ENCODE measurements at regions not wholly inside any gene's neighbourhood (a gene's known extent, or its start where the extent isn't known, plus 50 kb on each side); places are given as distances from the start of the nearest gene placed in this dataset.
A peak's percentile ranks its signal among the peaks of the same experiment; 100 is the strongest.

DNA sequence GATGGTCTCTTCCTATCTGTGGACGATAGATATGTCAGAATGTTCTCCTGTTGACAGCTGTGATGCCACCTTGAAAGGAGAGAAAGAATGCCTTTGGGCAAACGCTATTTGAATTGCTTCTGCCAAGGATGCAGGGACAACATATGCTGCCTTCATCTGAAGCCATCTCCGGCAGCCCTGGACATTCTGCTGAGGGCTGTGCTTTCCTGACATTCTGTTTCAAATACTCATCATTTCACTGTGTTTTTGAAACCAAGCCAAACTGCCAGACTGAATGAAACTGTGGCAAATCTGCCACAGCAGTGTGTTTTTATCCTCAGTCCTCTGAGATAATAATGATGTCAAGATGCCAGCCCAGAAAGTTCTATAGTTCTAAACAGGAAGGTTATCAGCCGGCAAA lies 85.8 kb upstream of the BCAT1 start:
- Mint-ChIP-seq H3K4me1 (peaks cover 0 to 14% (median 9%) of the 10 kb centered on the region in 3 donors), H3K4me3 (no peak overlapping the region), H3K27me3 (no peaks in the 10 kb centered on the region), H3K27ac (no peak overlapping the region), H3K36me3 (no peaks in the 10 kb centered on the region), H3K9me3 (no peaks in the 10 kb centered on the region)
- DNase-seq (no peak), ATAC-seq (ENCODE audit: low read depth in 2 of 2) (no peak)

DNA sequence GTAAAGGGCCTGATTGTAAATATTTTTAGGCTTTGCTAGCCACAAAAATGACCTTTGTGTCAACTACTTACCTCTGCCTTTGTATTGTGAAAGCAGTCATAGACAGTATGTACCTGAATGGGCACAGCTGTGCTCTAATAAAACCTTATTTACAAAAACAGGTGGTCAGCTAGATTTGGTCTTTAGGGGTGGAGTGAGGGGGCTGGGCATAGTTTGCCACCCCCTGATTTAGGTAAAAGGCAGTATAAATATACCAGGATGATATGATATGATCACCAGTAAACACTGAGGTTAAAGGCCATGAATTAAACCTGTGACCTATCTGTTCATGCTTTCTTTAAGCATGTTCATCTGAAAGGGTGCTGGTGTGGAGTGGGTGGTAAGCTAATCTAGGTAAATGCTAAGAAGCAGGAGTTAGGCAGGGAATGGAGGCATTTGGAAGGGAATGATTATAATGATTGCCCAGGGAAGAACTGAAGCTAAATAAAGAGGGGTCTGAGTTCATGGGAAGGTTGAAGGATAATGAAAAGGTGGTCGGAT lies 77.1 kb upstream of the BCAT1 start:
- no peaks in the 10 kb centered on the region for H3K27me3 Mint-ChIP-seq
- ATAC-seq (ENCODE audit: low read depth in 2 of 2) (no peak), DNase-seq (no peak)
- H3K36me3 Mint-ChIP-seq, result no peaks in the 10 kb centered on the region
- no peak overlapping the region for H3K4me3 Mint-ChIP-seq
- no peaks in the 10 kb centered on the region for H3K9me3 Mint-ChIP-seq
- peaks cover 0 to 35% (median 8%) of the 10 kb centered on the region in 3 donors for H3K4me1 Mint-ChIP-seq
- H3K27ac Mint-ChIP-seq, result no peak overlapping the region

DNA sequence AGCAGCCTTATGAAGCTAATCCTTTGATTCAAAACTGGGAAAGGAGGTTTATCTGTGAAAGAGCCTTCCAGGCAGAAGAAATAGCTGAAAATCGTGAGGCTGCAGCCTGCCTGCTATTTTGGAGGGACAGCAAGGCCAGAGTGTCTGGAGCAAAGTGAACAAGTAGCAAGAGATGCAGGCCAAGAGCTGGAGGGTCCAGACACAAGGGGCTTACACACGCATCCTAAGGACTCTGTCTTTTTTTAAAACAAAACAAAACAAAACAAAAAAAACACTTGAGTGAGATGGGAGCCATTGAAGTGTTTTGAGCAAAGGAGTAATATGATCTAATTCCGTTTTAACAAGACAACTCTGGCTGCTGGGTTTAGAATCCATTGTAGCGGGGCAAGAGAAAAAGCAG lies 76.4 kb upstream of the BCAT1 start:
- DNase-seq (no peak), ATAC-seq (ENCODE audit: low read depth in 2 of 2) (no peak)
- Mint-ChIP-seq H3K9me3 (peaks cover 0 to 2% (median 0%) of the 10 kb centered on the region in 7 donors), H3K4me3 (no peak overlapping the region), H3K36me3 (no peaks in the 10 kb centered on the region), H3K27me3 (no peaks in the 10 kb centered on the region), H3K4me1 (peaks cover 7 to 43% (median 15%) of the 10 kb centered on the region in 3 donors), H3K27ac (no peak overlapping the region)

DNA sequence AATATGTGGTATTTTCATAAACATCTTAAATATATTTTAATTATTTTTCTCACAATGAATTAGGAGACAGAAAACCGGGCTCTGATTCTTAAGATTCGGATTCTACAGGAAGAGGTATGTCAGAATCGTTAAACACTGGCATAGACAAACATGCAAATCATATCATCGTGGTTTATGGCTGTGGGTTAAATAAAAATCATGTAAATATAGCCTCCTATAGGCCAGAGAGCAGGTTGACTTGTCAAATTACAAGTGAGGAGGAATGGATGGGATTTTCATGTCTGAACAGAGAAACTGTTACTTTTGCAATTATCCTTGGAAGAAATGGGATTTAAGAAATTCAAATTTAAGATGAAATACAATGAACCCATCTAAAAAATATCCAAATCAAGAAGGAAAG lies 74.9 kb upstream of the BCAT1 start:
- Mint-ChIP-seq H3K27ac (peak overlapping the region in 3 of 6 donors; percentile 34 to 59 (median 52)), H3K9me3 (peaks cover 0 to 17% (median 7%) of the 10 kb centered on the region in 7 donors), H3K4me1 (peaks cover 22 to 57% (median 29%) of the 10 kb centered on the region in 3 donors), H3K4me3 (peak overlapping the region in 5 of 8 donors; percentile 4 to 51 (median 24)), H3K27me3 (no peaks in the 10 kb centered on the region), H3K36me3 (peaks cover 0 to 12% of the 10 kb centered on the region in 2 donors)
- DNase-seq, result peak; percentile 21
- peak; percentile 63 to 64 for ATAC-seq (ENCODE audit: low read depth in 2 of 2)

DNA sequence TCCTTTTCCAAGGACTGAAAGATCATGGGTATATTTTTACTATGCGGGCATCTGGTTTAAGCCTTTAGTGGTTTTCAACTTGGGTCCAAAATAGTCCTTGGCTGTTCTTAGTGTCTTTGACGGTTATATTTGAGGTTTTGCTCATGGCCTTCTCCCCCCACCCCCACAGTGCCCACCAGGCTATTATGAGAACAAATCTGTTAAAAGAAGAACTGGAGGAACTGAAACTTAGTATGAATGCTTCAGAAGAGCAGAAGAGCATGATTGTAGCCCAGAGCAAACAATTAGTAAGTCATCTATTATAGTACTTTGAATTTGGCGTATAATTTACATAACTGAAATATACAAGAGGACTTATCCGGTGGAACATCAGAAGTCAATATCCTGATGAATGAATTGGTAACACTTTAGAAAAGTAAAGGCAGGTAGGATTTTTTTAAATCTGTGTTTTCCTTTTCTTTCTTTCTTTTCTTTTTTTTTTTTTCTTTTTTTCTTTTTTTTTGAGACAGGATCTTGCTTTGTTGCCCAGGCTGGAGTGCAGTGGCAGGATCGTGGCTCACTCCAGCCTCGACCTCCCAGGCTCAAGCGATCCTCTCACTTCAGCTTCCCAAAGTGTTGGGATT lies 71.8 kb upstream of the BCAT1 start:
- peaks cover 0 to 20% (median 7%) of the 10 kb centered on the region in 7 donors for H3K9me3 Mint-ChIP-seq
- H3K27me3 Mint-ChIP-seq, result no peaks in the 10 kb centered on the region
- DNase-seq (peak; percentile 66), ATAC-seq (ENCODE audit: low read depth in 2 of 2) (peak; percentile 89 to 94)
- peaks cover 36 to 77% (median 40%) of the 10 kb centered on the region in 3 donors for H3K4me1 Mint-ChIP-seq
- H3K27ac Mint-ChIP-seq, result peak overlapping the region; percentile 48 to 89 (median 70)
- peak overlapping the region; percentile 36 to 85 (median 74) for H3K4me3 Mint-ChIP-seq
- peaks cover 0 to 14% of the 10 kb centered on the region in 2 donors for H3K36me3 Mint-ChIP-seq

DNA sequence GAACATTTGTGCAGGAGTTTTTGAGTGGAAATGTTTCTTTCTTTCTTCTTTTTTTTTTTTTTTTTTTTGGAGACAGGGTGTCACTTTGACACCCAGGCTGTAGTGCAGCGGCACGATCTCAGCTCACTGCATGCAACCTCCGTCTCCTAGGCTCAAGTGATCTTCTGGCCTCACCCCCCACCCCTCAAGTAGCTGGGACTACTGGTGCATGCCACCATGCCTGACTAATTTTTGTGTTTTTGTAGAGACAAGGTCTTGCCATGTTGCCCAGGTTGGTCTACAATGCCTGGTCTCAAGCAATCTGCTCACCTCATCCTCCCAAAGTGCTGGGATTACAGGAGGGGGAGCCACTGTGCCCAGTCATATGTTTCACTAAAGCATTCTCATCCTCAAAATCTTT lies 69.2 kb upstream of the BCAT1 start:
- ATAC-seq (ENCODE audit: low read depth in 2 of 2) (peak; percentile 15 to 29), DNase-seq (no peak)
- Mint-ChIP-seq H3K4me3 (peak overlapping the region in 6 of 8 donors; percentile 28 to 84 (median 70)), H3K4me1 (peaks cover 36 to 74% (median 45%) of the 10 kb centered on the region in 3 donors), H3K27me3 (no peaks in the 10 kb centered on the region), H3K27ac (peak overlapping the region in 2 of 6 donors; percentile 11 to 25), H3K9me3 (peaks cover 0 to 20% (median 7%) of the 10 kb centered on the region in 7 donors), H3K36me3 (peaks cover 0 to 14% of the 10 kb centered on the region in 2 donors)

DNA sequence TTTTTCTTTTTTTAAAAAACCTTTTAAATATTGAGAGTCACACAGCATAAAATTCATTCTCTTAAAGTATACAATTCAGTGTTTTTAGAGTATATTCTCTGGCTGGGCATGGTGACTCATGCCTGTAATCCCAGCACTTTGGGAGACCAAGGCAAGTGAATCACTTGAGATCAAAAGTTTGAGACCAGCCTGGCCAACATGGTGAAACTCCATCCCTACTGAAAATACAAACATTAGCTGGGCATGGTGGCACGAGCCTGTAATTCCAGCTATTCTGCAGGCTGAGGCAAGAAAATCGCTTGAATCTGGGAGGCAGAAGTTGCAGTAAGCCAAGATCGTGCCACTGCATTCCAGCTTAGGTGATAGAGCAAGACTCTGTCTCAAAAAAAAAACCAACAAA lies 68.4 kb upstream of the BCAT1 start:
- Mint-ChIP-seq H3K4me1 (peaks cover 36 to 69% (median 45%) of the 10 kb centered on the region in 3 donors), H3K9me3 (peaks cover 0 to 20% (median 7%) of the 10 kb centered on the region in 7 donors), H3K36me3 (peaks cover 0 to 14% of the 10 kb centered on the region in 2 donors), H3K27ac (no peak overlapping the region), H3K4me3 (peak overlapping the region in 3 of 8 donors; percentile 25 to 73 (median 51)), H3K27me3 (no peaks in the 10 kb centered on the region)
- ATAC-seq (ENCODE audit: low read depth in 2 of 2), result no peak
- no peak for DNase-seq

DNA sequence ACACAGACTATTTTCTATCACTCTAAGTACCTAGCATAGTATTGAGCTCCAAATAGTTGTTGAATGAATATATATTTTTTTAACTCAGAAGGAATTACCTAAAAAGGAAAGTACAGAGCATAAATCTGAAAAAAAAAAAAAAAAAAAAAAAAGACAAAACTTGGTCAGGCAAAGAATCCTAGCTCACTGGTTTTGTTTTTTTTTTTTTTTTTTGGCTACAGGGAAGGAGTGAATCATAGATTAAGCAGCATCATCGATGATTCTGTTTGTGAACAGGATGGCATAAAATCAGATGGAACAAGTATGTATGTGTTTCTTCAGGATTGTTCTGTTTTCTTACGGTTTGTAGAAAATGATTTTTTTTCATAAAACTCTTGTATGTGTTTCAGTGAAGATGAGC lies 66.1 kb upstream of the BCAT1 start:
- Mint-ChIP-seq H3K4me1 (peaks cover 27 to 54% (median 36%) of the 10 kb centered on the region in 3 donors), H3K4me3 (no peak overlapping the region), H3K27me3 (no peaks in the 10 kb centered on the region), H3K27ac (no peak overlapping the region), H3K9me3 (peaks cover 0 to 15% (median 7%) of the 10 kb centered on the region in 7 donors), H3K36me3 (peaks cover 0 to 13% of the 10 kb centered on the region in 2 donors)
- ATAC-seq (ENCODE audit: low read depth in 2 of 2), result no peak
- no peak for DNase-seq

DNA sequence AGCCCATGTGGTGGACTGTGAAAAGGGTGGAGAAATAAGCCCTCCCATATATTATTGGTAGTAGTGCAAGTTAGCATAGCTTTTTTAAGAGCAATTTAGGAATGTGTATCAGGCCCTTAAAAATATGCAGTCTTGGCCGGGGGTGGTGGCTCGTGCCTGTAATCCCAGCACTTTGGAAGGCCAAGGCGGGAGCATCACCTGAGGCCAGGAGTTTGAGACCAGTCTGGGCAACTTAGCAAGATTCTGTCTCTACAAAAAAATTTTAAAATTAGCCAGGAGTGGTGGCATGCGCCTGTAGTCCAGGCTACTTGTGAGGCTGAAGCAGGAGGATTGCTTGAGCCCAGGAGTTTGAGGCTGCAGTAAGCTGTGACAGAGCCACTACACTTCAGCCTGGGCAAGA lies 64.2 kb upstream of the BCAT1 start:
- Mint-ChIP-seq H3K9me3 (no peaks in the 10 kb centered on the region), H3K4me3 (no peak overlapping the region), H3K27ac (no peak overlapping the region), H3K36me3 (no peaks in the 10 kb centered on the region), H3K4me1 (peaks cover 12 to 48% (median 24%) of the 10 kb centered on the region in 3 donors), H3K27me3 (no peaks in the 10 kb centered on the region)
- ATAC-seq (ENCODE audit: low read depth in 2 of 2) (no peak), DNase-seq (no peak)

DNA sequence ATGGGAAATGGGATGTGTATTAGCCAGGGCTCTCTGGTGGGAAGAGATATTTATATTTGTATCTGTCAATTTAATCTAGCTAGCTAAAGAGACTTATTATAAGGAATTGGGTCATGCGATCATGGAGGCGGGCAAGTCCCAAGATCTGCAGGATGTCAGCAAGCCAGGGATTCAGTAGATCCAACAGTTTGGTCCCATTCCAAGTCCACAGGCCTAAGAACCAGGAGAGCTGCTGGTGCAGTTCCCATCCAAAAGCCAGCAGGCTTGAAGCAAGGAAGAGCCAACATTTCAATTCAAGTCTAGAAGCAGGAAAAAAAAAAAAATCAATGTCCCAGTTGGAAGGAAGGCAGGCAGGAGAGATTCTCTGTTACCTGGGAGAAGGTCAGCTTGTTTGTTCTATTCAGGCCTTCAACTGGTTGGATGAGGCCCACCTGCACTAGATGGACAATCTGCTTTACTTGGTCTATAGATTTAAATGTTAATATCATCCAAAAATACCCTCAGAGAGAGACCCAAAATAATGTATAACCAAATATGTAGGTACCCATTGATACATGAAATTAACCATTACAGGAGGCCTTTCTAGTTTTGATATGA lies 60.7 kb upstream of the BCAT1 start:
- DNase-seq, result no peak
- Mint-ChIP-seq H3K9me3 (peaks cover 0 to 2% (median 0%) of the 10 kb centered on the region in 7 donors), H3K4me1 (peaks cover 11 to 53% (median 23%) of the 10 kb centered on the region in 3 donors), H3K4me3 (no peak overlapping the region), H3K27me3 (no peaks in the 10 kb centered on the region), H3K27ac (peak overlapping the region in 3 of 6 donors; percentile 42 to 86 (median 63)), H3K36me3 (no peaks in the 10 kb centered on the region)
- ATAC-seq (ENCODE audit: low read depth in 2 of 2), result no peak

DNA sequence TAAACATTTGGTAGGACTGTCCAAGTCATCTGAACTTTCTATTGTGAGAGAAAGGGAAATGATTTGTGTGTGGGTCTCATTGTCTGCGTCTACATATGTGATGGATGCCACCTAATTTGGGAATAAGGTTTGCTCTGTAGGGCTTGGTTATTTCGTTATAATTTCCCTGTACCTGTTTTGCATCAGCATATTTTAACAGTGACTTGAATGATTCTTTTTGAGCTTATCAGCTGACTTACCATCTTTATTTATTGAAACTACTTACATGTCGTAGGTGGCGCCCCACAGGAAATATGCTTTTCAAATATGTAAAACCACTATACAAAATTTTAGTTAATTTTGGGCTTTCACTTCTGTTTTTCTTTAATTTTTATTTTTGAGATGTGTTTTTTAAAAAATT lies 56.5 kb upstream of the BCAT1 start:
- Mint-ChIP-seq H3K27me3 (no peaks in the 10 kb centered on the region), H3K36me3 (no peaks in the 10 kb centered on the region), H3K27ac (peak overlapping the region; percentile 59 to 92 (median 89)), H3K4me3 (peak overlapping the region; percentile 18 to 87 (median 70)), H3K9me3 (peaks cover 0 to 2% (median 0%) of the 10 kb centered on the region in 7 donors), H3K4me1 (peaks cover 32 to 88% (median 46%) of the 10 kb centered on the region in 3 donors)
- ATAC-seq (ENCODE audit: low read depth in 2 of 2), result peak; percentile 85 to 88
- DNase-seq, result peak; percentile 67

DNA sequence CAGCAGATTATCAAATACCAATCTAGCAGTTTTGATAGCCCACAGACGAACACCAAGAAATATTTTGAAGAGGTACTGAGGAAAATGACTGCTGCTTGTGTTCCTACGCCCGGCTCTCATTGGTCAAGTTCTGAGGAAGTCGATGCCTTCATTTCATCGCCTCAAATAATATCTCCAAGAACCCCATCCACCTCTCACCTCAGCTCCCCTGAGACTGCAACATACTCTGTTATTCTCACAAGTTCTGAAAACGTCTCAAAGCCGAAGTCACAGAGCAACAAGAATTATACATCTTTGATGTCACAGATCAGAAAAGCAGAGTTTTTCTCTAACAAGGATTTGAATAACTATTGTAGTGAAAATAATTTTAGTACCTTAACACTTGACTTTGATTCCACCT lies 55.5 kb upstream of the BCAT1 start:
- ATAC-seq (ENCODE audit: low read depth in 2 of 2), result peak in 1 of 2 donors; percentile 24
- peaks cover 30 to 88% (median 40%) of the 10 kb centered on the region in 3 donors for H3K4me1 Mint-ChIP-seq
- H3K27me3 Mint-ChIP-seq, result no peaks in the 10 kb centered on the region
- peak overlapping the region; percentile 59 to 92 (median 84) for H3K27ac Mint-ChIP-seq
- no peaks in the 10 kb centered on the region for H3K36me3 Mint-ChIP-seq
- peak overlapping the region in 7 of 8 donors; percentile 6 to 78 (median 61) for H3K4me3 Mint-ChIP-seq
- peaks cover 0 to 2% (median 0%) of the 10 kb centered on the region in 7 donors for H3K9me3 Mint-ChIP-seq
- no peak for DNase-seq

DNA sequence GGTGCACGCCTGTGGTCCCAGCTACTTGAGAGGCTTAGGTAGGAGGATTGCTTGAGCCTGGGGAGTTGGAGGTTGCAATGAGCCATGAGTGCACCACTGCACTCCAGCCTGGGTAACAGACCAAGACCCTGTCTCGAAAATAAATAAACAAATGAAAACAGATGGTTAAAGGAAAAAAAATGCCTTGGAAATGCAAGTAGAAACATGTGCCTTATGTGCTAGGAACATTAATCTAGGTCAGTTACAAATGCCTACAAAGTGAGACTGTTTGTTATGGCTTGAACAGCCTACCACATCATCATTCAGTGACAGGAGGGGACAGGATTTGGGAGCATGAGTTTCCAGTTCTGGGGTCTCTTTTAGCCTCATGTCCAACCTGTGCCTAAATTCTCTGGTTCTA lies 52.4 kb upstream of the BCAT1 start:
- Mint-ChIP-seq H3K27me3 (no peaks in the 10 kb centered on the region), H3K27ac (peak overlapping the region in 3 of 6 donors; percentile 24 to 94 (median 42)), H3K4me3 (peak overlapping the region in 1 of 8 donors; percentile 9), H3K36me3 (no peaks in the 10 kb centered on the region), H3K4me1 (peaks cover 58 to 97% (median 65%) of the 10 kb centered on the region in 3 donors), H3K9me3 (peaks cover 0 to under 1% (median 0%) of the 10 kb centered on the region in 7 donors)
- DNase-seq, result no peak
- ATAC-seq (ENCODE audit: low read depth in 2 of 2), result no peak
